SK-N-MC (cell line): ENCODE measurements at regions not wholly inside any gene's neighbourhood (a gene's known extent, or its start where the extent isn't known, plus 50 kb on each side); places are given as distances from the start of the nearest gene placed in this dataset.

Experiments used
- DNase-seq: peaks from one replicate; pipeline ENCODE4 v3.0.0-alpha.2; 2011; ENCODE audit warnings: low read depth, low spot score
- H3K27ac ChIP-seq: fragments of 200-600 bp; sonication (generic); 2 replicates; pipeline ENCODE4 v1.5.1; 2016; ENCODE audit warnings: mixed run types
- H3K36me3 ChIP-seq: fragments of 200-600 bp; sonication (generic); 2 replicates; pipeline ENCODE4 v1.6.1; 2017; ENCODE audit warnings: antibody characterized with exemption, low read length, mixed read lengths; ENCODE audit not compliant: insufficient read depth
- H3K4me3 ChIP-seq: fragments of 200-600 bp; sonication (generic); 2 replicates; pipeline ENCODE4 v1.5.1; 2016
- H3K9ac ChIP-seq: fragments of 200-600 bp; sonication (generic); 2 replicates; pipeline ENCODE4 v1.8.0; 2017; ENCODE audit warnings: mixed run types, mixed read lengths; ENCODE audit not compliant: insufficient read length
- H3K9me3 ChIP-seq: fragments of 200-600 bp; sonication (generic); 2 replicates; pipeline ENCODE4 v1.6.1; 2017; ENCODE audit warnings: low read depth, mild to moderate bottlenecking, antibody characterized with exemption, low read length, moderate library complexity, mixed read lengths
- EZH2 ChIP-seq: fragments of 200-600 bp; sonication (generic); IDR thresholded peaks from one replicate; pipeline ENCODE4 v1.6.1; 2017; ENCODE audit warnings: antibody characterized with exemption
- FOXP2 ChIP-seq: optimal IDR thresholded peaks from 2 replicates; pipeline ENCODE3; 2011; ENCODE audit warnings: mild to moderate bottlenecking, moderate library complexity; ENCODE audit not compliant: insufficient read depth; ENCODE audit errors: extremely low read length, control extremely low read depth
- POLR2AphosphoS5 ChIP-seq: IDR thresholded peaks from 2 replicates; pipeline ENCODE4 v1.6.1; 2012; ENCODE audit warnings: mild to moderate bottlenecking, low read depth, low read length, borderline replicate concordance

- DNase-seq = no peak
- H3K27ac ChIP-seq = no peak overlapping the region
- TF ChIP-seq POLR2AphosphoS5 = no peak
- TF ChIP-seq EZH2 = no peak
- no peak for TF ChIP-seq FOXP2
Observed at GRCh38 chr3:181410870-181411269, 300.9 kb upstream of the SOX2 start.

GRCh38 chr3:181403876-181404660 is 307.7 kb upstream of the SOX2 start:
- DNase-seq = no peak
- no peak for TF ChIP-seq POLR2AphosphoS5
- no peak for TF ChIP-seq EZH2
- no peak for TF ChIP-seq FOXP2
- Histone ChIP-seq H3K36me3 (no peaks in the 10 kb centered on the region), H3K9me3 (no peaks in the 10 kb centered on the region), H3K9ac (no peak overlapping the region), H3K27ac (no peak overlapping the region), H3K4me3 (no peak overlapping the region)

More at GRCh38 chr3:181410870-181411269, 300.9 kb upstream of the SOX2 start:
- Histone ChIP-seq H3K9me3 (no peaks in the 10 kb centered on the region), H3K36me3 (no peaks in the 10 kb centered on the region), H3K4me3 (no peak overlapping the region), H3K9ac (no peak overlapping the region)

GRCh38 chr3:181402347-181402746 is 309.4 kb upstream of the SOX2 start:
- Histone ChIP-seq H3K9me3 (no peaks in the 10 kb centered on the region), H3K4me3 (no peak overlapping the region), H3K27ac (no peak overlapping the region), H3K9ac (no peak overlapping the region), H3K36me3 (no peaks in the 10 kb centered on the region)
- no peak for TF ChIP-seq EZH2
- TF ChIP-seq FOXP2 = no peak
- TF ChIP-seq POLR2AphosphoS5 = no peak
- no peak for DNase-seq

GRCh38 chr3:181384970-181385369 is 326.8 kb upstream of the SOX2 start:
- TF ChIP-seq POLR2AphosphoS5 = no peak
- TF ChIP-seq EZH2 = no peak
- TF ChIP-seq FOXP2 = no peak
- H3K9me3 ChIP-seq = no peaks in the 10 kb centered on the region
- H3K9ac ChIP-seq = no peak overlapping the region
- no peak for DNase-seq
- no peaks in the 10 kb centered on the region for H3K36me3 ChIP-seq
- H3K4me3 ChIP-seq = no peak overlapping the region
- no peak overlapping the region for H3K27ac ChIP-seq

- DNase-seq = no peak
- Histone ChIP-seq H3K9me3 (no peaks in the 10 kb centered on the region), H3K36me3 (no peaks in the 10 kb centered on the region), H3K4me3 (no peak overlapping the region), H3K9ac (no peak overlapping the region), H3K27ac (no peak overlapping the region)
- TF ChIP-seq POLR2AphosphoS5 (no peak), FOXP2 (no peak), EZH2 (no peak)
Observed at GRCh38 chr3:181383760-181384159, 328.0 kb upstream of the SOX2 start.

- Histone ChIP-seq H3K4me3 (no peak overlapping the region), H3K9ac (no peak overlapping the region), H3K27ac (no peak overlapping the region), H3K36me3 (no peaks in the 10 kb centered on the region), H3K9me3 (no peaks in the 10 kb centered on the region)
- no peak for DNase-seq
- TF ChIP-seq FOXP2 = no peak
- TF ChIP-seq POLR2AphosphoS5 = no peak
- TF ChIP-seq EZH2 = no peak
Observed at GRCh38 chr3:181383201-181383600, 328.5 kb upstream of the SOX2 start.

- Histone ChIP-seq H3K27ac (no peak overlapping the region), H3K4me3 (no peak overlapping the region), H3K36me3 (no peaks in the 10 kb centered on the region), H3K9ac (no peak overlapping the region), H3K9me3 (no peaks in the 10 kb centered on the region)
- TF ChIP-seq POLR2AphosphoS5 (no peak), FOXP2 (no peak), EZH2 (no peak)
- DNase-seq = no peak
Observed at GRCh38 chr3:181382656-181383055, 329.1 kb upstream of the SOX2 start.

GRCh38 chr3:181379278-181379677 is 332.4 kb upstream of the SOX2 start:
- H3K4me3 ChIP-seq = no peak overlapping the region
- H3K9me3 ChIP-seq = no peaks in the 10 kb centered on the region
- no peak overlapping the region for H3K9ac ChIP-seq
- no peak overlapping the region for H3K27ac ChIP-seq
- TF ChIP-seq EZH2 (no peak), FOXP2 (no peak), POLR2AphosphoS5 (no peak)
- no peaks in the 10 kb centered on the region for H3K36me3 ChIP-seq
- no peak for DNase-seq

- Histone ChIP-seq H3K9ac (no peak overlapping the region), H3K36me3 (no peaks in the 10 kb centered on the region), H3K9me3 (no peaks in the 10 kb centered on the region), H3K27ac (no peak overlapping the region), H3K4me3 (no peak overlapping the region)
- DNase-seq = no peak
- TF ChIP-seq EZH2 (no peak), POLR2AphosphoS5 (no peak), FOXP2 (no peak)
Observed at GRCh38 chr3:181369637-181370036, 342.1 kb upstream of the SOX2 start.

- DNase-seq = no peak
- Histone ChIP-seq H3K36me3 (no peaks in the 10 kb centered on the region), H3K4me3 (no peak overlapping the region), H3K9ac (no peak overlapping the region), H3K27ac (no peak overlapping the region), H3K9me3 (no peaks in the 10 kb centered on the region)
- TF ChIP-seq FOXP2 (no peak), EZH2 (no peak), POLR2AphosphoS5 (no peak)
Observed at GRCh38 chr3:181363231-181363630, 348.5 kb upstream of the SOX2 start.
